SW 1271 (cell line): ENCODE measurements at regions not wholly inside any gene's neighbourhood (a gene's known extent, or its start where the extent isn't known, plus 50 kb on each side); places are given as distances from the start of the nearest gene placed in this dataset.
A peak's percentile ranks its signal among the peaks of the same experiment; 100 is the strongest.

Source experiments
- DNase-seq, 2 experiments: peaks; one replicate each; lab custom pipeline; 2025; lab: John Stamatoyannopoulos, UW

GRCh38 chr5:32990593-32991420, 279.7 kb downstream of the NPR3 start:
- no peak for DNase-seq

GRCh38 chr5:32991421-32991815, 280.3 kb downstream of the NPR3 start:
- no peak for DNase-seq

- no peak for DNase-seq
Observed at GRCh38 chr5:32996336-32996735, 285.2 kb downstream of the NPR3 start.

- no peak for DNase-seq
Observed at GRCh38 chr5:33008751-33009418, 297.8 kb downstream of the NPR3 start.

- no peak for DNase-seq
Observed at GRCh38 chr5:33010846-33011245, 299.7 kb downstream of the NPR3 start.

GRCh38 chr5:33011801-33012200, 300.7 kb downstream of the NPR3 start:
- DNase-seq: no peak

GRCh38 chr5:33023649-33024048, 312.5 kb downstream of the NPR3 start:
- DNase-seq: no peak

GRCh38 chr5:33032271-33033070, 321.4 kb downstream of the NPR3 start:
- no peak for DNase-seq

GRCh38 chr5:33033516-33033915, 322.4 kb downstream of the NPR3 start:
- no peak for DNase-seq

- no peak for DNase-seq
Observed at GRCh38 chr5:33034777-33035176, 323.7 kb downstream of the NPR3 start.

- DNase-seq: no peak
Observed at GRCh38 chr5:33035851-33036527, 324.9 kb downstream of the NPR3 start.

GRCh38 chr5:33037076-33037475, 326.0 kb downstream of the NPR3 start:
- no peak for DNase-seq

- DNase-seq: no peak
Observed at GRCh38 chr5:33041586-33041985, 330.5 kb downstream of the NPR3 start.

- peak in 1 of 2 experiments; percentile 22 for DNase-seq
Observed at GRCh38 chr5:33043343-33043997, 332.3 kb downstream of the NPR3 start.

- DNase-seq: no peak
Observed at GRCh38 chr5:33046091-33046490, 335.0 kb downstream of the NPR3 start.

- no peak for DNase-seq
Observed at GRCh38 chr5:33048315-33048714, 337.2 kb downstream of the NPR3 start.

- peak; percentile 43 to 67 for DNase-seq
Observed at GRCh38 chr5:33049298-33049697, 338.2 kb downstream of the NPR3 start.

- peak; percentile 79 to 88 for DNase-seq
Observed at GRCh38 chr5:33049842-33050241, 338.7 kb downstream of the NPR3 start.

- no peak for DNase-seq
Observed at GRCh38 chr5:33059081-33059480, 348.0 kb downstream of the NPR3 start.

GRCh38 chr5:33065131-33065530, 354.0 kb downstream of the NPR3 start:
- no peak for DNase-seq

- no peak for DNase-seq
Observed at GRCh38 chr5:33067291-33067690, 356.2 kb downstream of the NPR3 start.

- no peak for DNase-seq
Observed at GRCh38 chr5:33068786-33069185, 357.7 kb downstream of the NPR3 start.
